ENCODE measurements at regions not wholly inside any gene's neighbourhood (a gene's known extent, or its start where the extent isn't known, plus 50 kb on each side); places are given as distances from the start of the nearest gene placed in this dataset.
"Not testable (repeated sequence)": the region's sequence is repeated elsewhere in the genome, so short reads cannot be mapped to it uniquely, and the experiment has no call there.

- not testable (repeated sequence) for TF ChIP-seq CTCF (conservative IDR thresholded peaks at IDR 0.05; ENCODE audit: low read length); EZH2phosphoT487 (IDR thresholded peaks at IDR 0.05; ENCODE audit: borderline replicate concordance, low read depth, low read length)
Observed at GRCh38 chr17:46440665-46441064, 71.6 kb upstream of the LRRC37A2 start.

Measured in OCI-LY7 (cell line).